ENCODE measurements at regions not wholly inside any gene's neighbourhood (a gene's known extent, or its start where the extent isn't known, plus 50 kb on each side); places are given as distances from the start of the nearest gene placed in this dataset.

DNA sequence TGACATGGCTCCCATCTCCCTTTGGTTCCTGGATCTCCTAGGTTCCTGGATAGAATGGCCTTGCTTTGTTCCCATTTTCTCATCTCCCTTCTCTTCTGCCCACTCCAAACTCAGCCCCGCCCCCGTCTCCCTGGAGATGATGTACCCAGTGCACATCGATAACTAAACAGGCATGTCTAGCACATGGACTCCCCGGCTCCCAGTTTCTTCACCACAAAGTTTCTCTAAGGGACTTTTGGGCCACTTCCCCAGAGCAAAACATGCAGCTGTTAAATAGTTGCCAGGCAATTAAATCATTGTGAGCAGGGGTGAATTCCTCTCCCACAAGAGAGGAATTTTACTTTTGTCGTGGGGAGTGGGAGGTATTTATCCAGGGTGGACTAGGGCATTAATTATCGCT is 259.0 kb downstream of the GADD45G start:
- H3K27ac ChIP-seq = no peak overlapping the region
- TF ChIP-seq, protein P1, sequence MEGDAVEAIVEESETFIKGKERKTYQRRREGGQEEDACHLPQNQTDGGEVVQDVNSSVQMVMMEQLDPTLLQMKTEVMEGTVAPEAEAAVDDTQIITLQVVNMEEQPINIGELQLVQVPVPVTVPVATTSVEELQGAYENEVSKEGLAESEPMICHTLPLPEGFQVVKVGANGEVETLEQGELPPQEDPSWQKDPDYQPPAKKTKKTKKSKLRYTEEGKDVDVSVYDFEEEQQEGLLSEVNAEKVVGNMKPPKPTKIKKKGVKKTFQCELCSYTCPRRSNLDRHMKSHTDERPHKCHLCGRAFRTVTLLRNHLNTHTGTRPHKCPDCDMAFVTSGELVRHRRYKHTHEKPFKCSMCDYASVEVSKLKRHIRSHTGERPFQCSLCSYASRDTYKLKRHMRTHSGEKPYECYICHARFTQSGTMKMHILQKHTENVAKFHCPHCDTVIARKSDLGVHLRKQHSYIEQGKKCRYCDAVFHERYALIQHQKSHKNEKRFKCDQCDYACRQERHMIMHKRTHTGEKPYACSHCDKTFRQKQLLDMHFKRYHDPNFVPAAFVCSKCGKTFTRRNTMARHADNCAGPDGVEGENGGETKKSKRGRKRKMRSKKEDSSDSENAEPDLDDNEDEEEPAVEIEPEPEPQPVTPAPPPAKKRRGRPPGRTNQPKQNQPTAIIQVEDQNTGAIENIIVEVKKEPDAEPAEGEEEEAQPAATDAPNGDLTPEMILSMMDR (IDR thresholded peaks at IDR 0.05; ENCODE audit: low read depth, low read length, missing control alignments) = no peak
- no peak for DNase-seq
- H3K27me3 ChIP-seq (replicated peaks) = no peaks in the 10 kb centered on the region
- in situ Hi-C loops (cut with HindIII; ENCODE audit: low pct_ligation_motif_present, low sequenced_read_pairs) = no loop called here
- no peak overlapping the region for H3K4me3 ChIP-seq (ENCODE audit: low read depth, low read length)
- H3K36me3 ChIP-seq (replicated peaks) = no peaks in the 10 kb centered on the region

DNA sequence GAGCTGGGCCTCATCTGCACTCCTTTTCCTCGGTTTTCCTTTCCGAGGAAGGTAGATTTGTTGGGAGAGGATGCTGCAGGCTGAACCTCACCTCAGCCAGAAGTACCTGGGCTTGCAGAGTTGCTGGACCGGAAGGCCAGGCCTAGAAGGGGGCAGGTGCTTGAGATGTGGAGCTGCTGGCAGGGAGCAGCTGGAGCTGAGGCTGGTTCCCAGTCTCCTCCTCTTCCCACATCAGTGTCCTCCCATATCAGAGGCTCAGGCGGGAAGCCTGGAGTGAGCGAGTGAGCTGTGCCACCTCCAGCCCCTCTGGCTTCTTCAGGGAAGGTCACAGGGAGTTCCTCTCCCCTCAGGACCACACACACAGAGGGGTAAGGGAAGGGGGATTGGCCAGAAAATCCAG is 259.4 kb downstream of the GADD45G start:
- Histone ChIP-seq H3K27ac (no peak overlapping the region), H3K27me3 (replicated peaks) (no peaks in the 10 kb centered on the region), H3K36me3 (replicated peaks) (no peaks in the 10 kb centered on the region), H3K4me3 (ENCODE audit: low read depth, low read length) (no peak overlapping the region)
- TF ChIP-seq, protein P1 (IDR thresholded peaks at IDR 0.05; ENCODE audit: low read depth, low read length, missing control alignments) = no peak
- DNase-seq = no peak
- in situ Hi-C loops (cut with HindIII; ENCODE audit: low pct_ligation_motif_present, low sequenced_read_pairs) = no loop called here

DNA sequence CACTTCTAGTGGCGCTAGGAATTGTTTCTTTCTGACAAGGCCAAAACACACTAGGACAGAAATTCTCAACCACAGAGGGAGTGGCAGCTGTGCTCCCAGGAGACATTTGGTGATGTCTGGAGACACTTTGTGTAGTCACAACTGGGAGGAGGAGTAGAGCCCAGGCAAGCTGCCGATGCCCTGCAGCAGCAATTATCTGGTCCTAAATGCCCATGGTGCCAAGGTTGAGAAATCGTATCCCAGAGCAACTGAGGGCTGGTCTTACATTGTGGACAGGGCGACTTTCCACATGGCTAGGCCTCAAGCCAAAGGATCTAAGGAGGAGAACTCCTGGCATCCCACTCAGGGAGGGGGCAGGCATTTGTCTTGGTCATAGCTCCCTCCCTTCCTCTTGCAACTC is 259.9 kb downstream of the GADD45G start:
- Histone ChIP-seq H3K4me3 (ENCODE audit: low read depth, low read length) (no peak overlapping the region), H3K27me3 (replicated peaks) (no peaks in the 10 kb centered on the region), H3K27ac (no peak overlapping the region), H3K36me3 (replicated peaks) (no peaks in the 10 kb centered on the region)
- in situ Hi-C loops (cut with HindIII; ENCODE audit: low pct_ligation_motif_present, low sequenced_read_pairs) = no loop called here
- no peak for DNase-seq
- TF ChIP-seq, protein P1 (IDR thresholded peaks at IDR 0.05; ENCODE audit: low read depth, low read length, missing control alignments) = no peak

DNA sequence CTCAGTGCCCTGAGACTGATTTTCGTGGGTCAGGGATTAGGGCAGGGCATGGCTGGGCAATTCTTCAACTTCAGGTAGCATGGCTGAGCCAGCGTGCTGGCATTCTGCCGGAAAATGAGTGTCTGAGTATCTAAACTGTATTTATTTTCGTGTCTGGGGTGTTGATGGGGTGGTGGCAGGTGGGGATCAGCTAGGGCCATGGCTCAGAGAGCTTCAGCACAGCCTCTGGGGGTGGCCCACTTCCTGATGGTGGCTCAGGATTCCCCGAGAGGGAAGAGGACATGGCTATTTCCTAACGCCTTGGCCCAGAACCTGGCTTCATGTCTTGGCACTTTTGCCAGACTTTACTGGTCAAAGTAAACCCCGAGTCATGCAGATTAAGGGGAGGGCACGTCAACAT is 260.5 kb downstream of the GADD45G start:
- no peak for DNase-seq
- in situ Hi-C loops (cut with HindIII; ENCODE audit: low pct_ligation_motif_present, low sequenced_read_pairs) = no loop called here
- Histone ChIP-seq H3K27ac (no peak overlapping the region), H3K36me3 (replicated peaks) (no peaks in the 10 kb centered on the region), H3K27me3 (replicated peaks) (no peaks in the 10 kb centered on the region), H3K4me3 (ENCODE audit: low read depth, low read length) (no peak overlapping the region)
- TF ChIP-seq, protein P1 (IDR thresholded peaks at IDR 0.05; ENCODE audit: low read depth, low read length, missing control alignments) = no peak

DNA sequence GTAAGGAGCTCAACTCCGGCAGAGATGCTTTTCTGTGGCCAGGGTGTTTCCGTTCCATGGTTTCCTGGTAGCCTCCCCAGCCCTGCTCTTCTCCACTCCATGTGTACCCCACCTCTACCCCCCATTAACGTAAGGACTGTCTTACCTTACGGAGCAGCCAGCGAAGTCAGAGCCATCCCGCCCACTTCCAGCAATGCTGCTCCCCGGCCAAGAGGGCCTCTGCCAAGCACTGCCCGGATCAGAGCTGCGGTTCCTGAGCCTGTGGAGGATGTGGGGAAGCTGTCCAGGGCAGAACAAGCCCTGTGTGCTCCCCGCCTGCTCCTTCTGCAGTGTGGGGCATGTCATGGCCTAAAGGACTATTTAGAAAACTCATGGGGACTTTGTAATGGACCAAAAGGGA is 261.2 kb downstream of the GADD45G start:
- TF ChIP-seq, protein P1 (IDR thresholded peaks at IDR 0.05; ENCODE audit: low read depth, low read length, missing control alignments) = no peak
- DNase-seq = no peak
- Histone ChIP-seq H3K27ac (no peak overlapping the region), H3K36me3 (replicated peaks) (no peaks in the 10 kb centered on the region), H3K27me3 (replicated peaks) (no peaks in the 10 kb centered on the region), H3K4me3 (ENCODE audit: low read depth, low read length) (no peak overlapping the region)
- in situ Hi-C loops (cut with HindIII; ENCODE audit: low pct_ligation_motif_present, low sequenced_read_pairs) = no loop called here

DNA sequence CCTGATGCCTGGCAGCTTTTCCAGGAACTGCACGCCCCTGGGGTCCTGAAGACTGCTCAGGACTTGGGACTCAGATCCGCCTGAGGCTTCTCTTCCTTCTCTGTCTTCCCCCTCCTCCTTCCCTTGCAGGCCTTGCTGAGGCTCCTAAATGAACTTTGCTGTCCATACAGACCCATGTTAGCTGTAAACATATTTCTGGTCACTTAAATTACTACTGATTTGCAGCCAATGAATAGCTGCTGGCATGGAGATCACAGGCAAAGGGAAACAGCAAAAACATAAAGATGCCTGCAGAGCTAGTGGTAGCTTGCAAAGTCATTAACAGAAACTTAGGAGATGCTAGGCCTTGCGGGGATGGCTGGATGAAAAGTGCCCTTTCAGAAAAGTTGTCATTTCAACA is 261.9 kb downstream of the GADD45G start:
- H3K27ac ChIP-seq = no peak overlapping the region
- no peak overlapping the region for H3K4me3 ChIP-seq (ENCODE audit: low read depth, low read length)
- no peaks in the 10 kb centered on the region for H3K36me3 ChIP-seq (replicated peaks)
- in situ Hi-C loops (cut with HindIII; ENCODE audit: low pct_ligation_motif_present, low sequenced_read_pairs) = no loop called here
- TF ChIP-seq, protein P1 (IDR thresholded peaks at IDR 0.05; ENCODE audit: low read depth, low read length, missing control alignments) = no peak
- DNase-seq = no peak
- H3K27me3 ChIP-seq (replicated peaks) = no peaks in the 10 kb centered on the region

Data from brain microvascular endothelial cell (primary cell).